ENCODE measurements at regions not wholly inside any gene's neighbourhood (a gene's known extent, or its start where the extent isn't known, plus 50 kb on each side); places are given as distances from the start of the nearest gene placed in this dataset.
"Not testable (repeated sequence)": the region's sequence is repeated elsewhere in the genome, so short reads cannot be mapped to it uniquely, and the experiment has no call there.

DNA sequence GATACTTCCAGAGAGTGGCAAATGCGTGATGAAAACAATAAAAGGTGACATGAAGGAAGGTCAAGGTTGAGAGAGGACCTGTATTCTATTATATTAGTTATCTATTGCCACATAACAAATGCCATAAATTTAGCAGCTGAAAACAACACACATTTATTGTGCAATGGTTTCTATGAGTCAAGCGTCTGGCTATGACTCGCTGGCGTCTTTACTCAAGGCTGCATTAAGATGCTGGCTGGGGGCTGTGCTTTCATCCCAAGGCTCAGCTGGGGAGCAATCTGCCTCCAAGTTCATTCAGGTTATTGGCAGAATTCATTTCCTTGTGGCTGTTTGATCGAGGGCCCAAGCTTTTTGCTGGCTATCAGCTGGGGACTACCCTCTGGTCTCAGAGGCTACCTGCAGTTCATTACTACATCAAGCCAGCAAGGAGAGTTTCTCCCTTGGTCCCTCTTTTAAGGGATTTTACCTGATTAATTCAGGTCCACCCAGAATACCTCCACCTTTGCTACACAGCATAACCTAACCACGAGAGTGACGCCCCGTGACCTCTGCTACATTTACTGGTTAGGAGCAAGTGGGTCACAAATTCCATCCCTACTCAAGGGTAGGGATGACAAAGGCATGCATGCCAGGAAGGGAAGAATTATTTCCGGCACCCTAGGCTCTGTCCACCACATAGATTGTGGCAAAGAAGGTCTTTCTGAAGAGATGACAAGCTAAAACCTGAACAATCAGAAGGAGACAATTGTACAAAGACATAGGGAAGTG, 549.1 kb downstream of the MN1 start:
- Histone ChIP-seq H3K4me1 (peaks cover 0 to 13% of the 10 kb centered on the region in 2 donors), H3K27ac (no peak overlapping the region), H3K36me3 (no peaks in the 10 kb centered on the region), H3K4me3 (no peak overlapping the region), H3K27me3 (no peaks in the 10 kb centered on the region), H3K9me3 (peaks cover 0 to 21% of the 10 kb centered on the region in 2 donors)
- peak; percentile 84 for DNase-seq (ENCODE audit: low spot score)
- TF ChIP-seq, protein P1, sequence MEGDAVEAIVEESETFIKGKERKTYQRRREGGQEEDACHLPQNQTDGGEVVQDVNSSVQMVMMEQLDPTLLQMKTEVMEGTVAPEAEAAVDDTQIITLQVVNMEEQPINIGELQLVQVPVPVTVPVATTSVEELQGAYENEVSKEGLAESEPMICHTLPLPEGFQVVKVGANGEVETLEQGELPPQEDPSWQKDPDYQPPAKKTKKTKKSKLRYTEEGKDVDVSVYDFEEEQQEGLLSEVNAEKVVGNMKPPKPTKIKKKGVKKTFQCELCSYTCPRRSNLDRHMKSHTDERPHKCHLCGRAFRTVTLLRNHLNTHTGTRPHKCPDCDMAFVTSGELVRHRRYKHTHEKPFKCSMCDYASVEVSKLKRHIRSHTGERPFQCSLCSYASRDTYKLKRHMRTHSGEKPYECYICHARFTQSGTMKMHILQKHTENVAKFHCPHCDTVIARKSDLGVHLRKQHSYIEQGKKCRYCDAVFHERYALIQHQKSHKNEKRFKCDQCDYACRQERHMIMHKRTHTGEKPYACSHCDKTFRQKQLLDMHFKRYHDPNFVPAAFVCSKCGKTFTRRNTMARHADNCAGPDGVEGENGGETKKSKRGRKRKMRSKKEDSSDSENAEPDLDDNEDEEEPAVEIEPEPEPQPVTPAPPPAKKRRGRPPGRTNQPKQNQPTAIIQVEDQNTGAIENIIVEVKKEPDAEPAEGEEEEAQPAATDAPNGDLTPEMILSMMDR (IDR thresholded peaks at IDR 0.05) = no peak

GRCh38 chr22:27253108-27253902, 548.3 kb downstream of the MN1 start:
- Histone ChIP-seq H3K36me3 (no peaks in the 10 kb centered on the region), H3K9me3 (peaks cover 0 to 21% of the 10 kb centered on the region in 2 donors), H3K27ac (no peak overlapping the region), H3K4me1 (peaks cover 0 to 5% of the 10 kb centered on the region in 2 donors), H3K27me3 (no peaks in the 10 kb centered on the region), H3K4me3 (no peak overlapping the region)
- TF ChIP-seq, protein P1 (IDR thresholded peaks at IDR 0.05) = no peak
- no peak for DNase-seq (ENCODE audit: low spot score)

DNA sequence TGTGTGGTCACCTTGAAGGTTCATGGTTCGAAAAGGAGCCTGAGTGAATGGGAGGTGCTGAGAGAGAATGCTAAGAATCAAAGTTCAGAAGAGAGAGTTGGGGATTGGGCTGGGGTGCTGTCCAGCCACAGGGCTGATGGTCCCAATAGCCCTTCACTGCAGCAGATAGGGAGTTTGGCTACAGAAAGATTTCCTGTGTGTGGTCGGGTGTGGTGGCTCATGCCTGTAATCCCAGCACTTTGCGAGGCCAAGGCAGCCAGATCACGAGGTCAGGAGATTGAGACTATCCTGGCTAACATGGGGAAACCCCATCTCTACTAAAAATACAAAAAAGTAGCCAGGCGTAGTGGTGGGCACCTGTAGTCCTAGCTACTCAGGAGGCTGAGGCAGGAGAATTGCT, 547.5 kb downstream of the MN1 start:
- not testable (repeated sequence) for H3K27ac ChIP-seq; H3K27me3 ChIP-seq; DNase-seq (ENCODE audit: low spot score); H3K4me1 ChIP-seq; H3K36me3 ChIP-seq; H3K4me3 ChIP-seq
- peaks cover 0 to 21% of the 10 kb centered on the region in 2 donors for H3K9me3 ChIP-seq

GRCh38 chr22:27255580-27255979, 546.0 kb downstream of the MN1 start:
- H3K27ac ChIP-seq = no peak overlapping the region
- TF ChIP-seq, protein P1 (IDR thresholded peaks at IDR 0.05) = no peak
- no peak for DNase-seq (ENCODE audit: low spot score)
- H3K4me3 ChIP-seq = no peak overlapping the region
- H3K4me1 ChIP-seq = no peaks in the 10 kb centered on the region
- H3K36me3 ChIP-seq = no peaks in the 10 kb centered on the region
- H3K9me3 ChIP-seq = peaks cover 0 to 21% of the 10 kb centered on the region in 2 donors
- no peaks in the 10 kb centered on the region for H3K27me3 ChIP-seq

DNA sequence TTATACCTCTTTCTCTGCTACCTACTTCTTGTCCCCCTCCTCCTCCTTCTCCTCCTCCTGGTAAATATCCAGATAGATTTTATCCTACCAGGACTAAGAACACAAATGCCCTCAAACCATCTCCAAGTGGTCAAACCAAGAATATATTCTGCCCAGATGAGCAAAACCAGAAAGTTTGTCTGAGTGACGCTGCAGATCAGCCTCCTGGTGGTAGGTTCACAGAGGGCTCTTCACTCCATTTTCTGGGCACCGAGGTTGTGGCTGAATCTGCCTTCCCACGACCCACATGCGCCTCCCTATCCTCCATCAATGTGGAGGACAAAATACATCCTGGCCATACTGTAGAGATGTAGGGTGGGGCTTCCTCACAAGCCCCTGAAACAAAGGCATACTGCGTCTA, 543.6 kb downstream of the MN1 start:
- Histone ChIP-seq H3K27ac (no peak overlapping the region), H3K27me3 (no peaks in the 10 kb centered on the region), H3K4me3 (no peak overlapping the region), H3K9me3 (peaks cover 0 to 21% of the 10 kb centered on the region in 2 donors), H3K4me1 (no peaks in the 10 kb centered on the region), H3K36me3 (no peaks in the 10 kb centered on the region)
- DNase-seq (ENCODE audit: low spot score) = no peak
- TF ChIP-seq, protein P1 (IDR thresholded peaks at IDR 0.05) = no peak

GRCh38 chr22:27258616-27259172, 542.9 kb downstream of the MN1 start:
- Histone ChIP-seq H3K4me1 (no peaks in the 10 kb centered on the region), H3K27me3 (no peaks in the 10 kb centered on the region), H3K4me3 (no peak overlapping the region), H3K36me3 (no peaks in the 10 kb centered on the region), H3K27ac (no peak overlapping the region), H3K9me3 (peaks cover 0 to 21% of the 10 kb centered on the region in 2 donors)
- DNase-seq (ENCODE audit: low spot score) = no peak
- TF ChIP-seq, protein P1 (IDR thresholded peaks at IDR 0.05) = no peak

Measured in right atrium auricular region (tissue), 2 donors.